Right forelimb (tissue), 1 donor: ENCODE measurements at regions not wholly inside any gene's neighbourhood (a gene's known extent, or its start where the extent isn't known, plus 50 kb on each side); places are given as distances from the start of the nearest gene placed in this dataset.

Source experiments
- DNase-seq: peaks from one replicate; pipeline ENCODE4 v3.0.0-alpha.2; 2018

GRCh38 chr1:209207126-209207700, 376.3 kb upstream of the CAMK1G start:
- DNase-seq: no peak

- peak; percentile 84 for DNase-seq
Measured at GRCh38 chr1:209207701-209208286, 375.7 kb upstream of the CAMK1G start.

GRCh38 chr1:209208648-209209047, 374.9 kb upstream of the CAMK1G start:
- DNase-seq: no peak

GRCh38 chr1:209213989-209214388, 369.5 kb upstream of the CAMK1G start:
- DNase-seq: no peak

- DNase-seq: no peak
Measured at GRCh38 chr1:209215826-209216225, 367.7 kb upstream of the CAMK1G start.

- DNase-seq: no peak
Measured at GRCh38 chr1:209218113-209218512, 365.4 kb upstream of the CAMK1G start.

- DNase-seq: no peak
Measured at GRCh38 chr1:209218981-209219380, 364.5 kb upstream of the CAMK1G start.

- DNase-seq: peak; percentile 46
Measured at GRCh38 chr1:209219791-209220524, 363.6 kb upstream of the CAMK1G start.

GRCh38 chr1:209222826-209223225, 360.7 kb upstream of the CAMK1G start:
- no peak for DNase-seq

GRCh38 chr1:209223791-209224190, 359.7 kb upstream of the CAMK1G start:
- DNase-seq: no peak

- no peak for DNase-seq
Measured at GRCh38 chr1:209224886-209225285, 358.6 kb upstream of the CAMK1G start.

- no peak for DNase-seq
Measured at GRCh38 chr1:209227171-209227570, 356.3 kb upstream of the CAMK1G start.

GRCh38 chr1:209227941-209228340, 355.6 kb upstream of the CAMK1G start:
- DNase-seq: no peak

GRCh38 chr1:209229494-209230061, 353.9 kb upstream of the CAMK1G start:
- no peak for DNase-seq

GRCh38 chr1:209230314-209230713, 353.2 kb upstream of the CAMK1G start:
- no peak for DNase-seq

GRCh38 chr1:209231476-209232156, 351.9 kb upstream of the CAMK1G start:
- no peak for DNase-seq

- no peak for DNase-seq
Measured at GRCh38 chr1:209232197-209232596, 351.3 kb upstream of the CAMK1G start.

- no peak for DNase-seq
Measured at GRCh38 chr1:209232759-209233158, 350.8 kb upstream of the CAMK1G start.

- DNase-seq: no peak
Measured at GRCh38 chr1:209235166-209235565, 348.3 kb upstream of the CAMK1G start.

GRCh38 chr1:209238356-209238755, 345.2 kb upstream of the CAMK1G start:
- DNase-seq: no peak

GRCh38 chr1:209240351-209240750, 343.2 kb upstream of the CAMK1G start:
- no peak for DNase-seq

GRCh38 chr1:209241487-209241886, 342.0 kb upstream of the CAMK1G start:
- no peak for DNase-seq

- DNase-seq: no peak
Measured at GRCh38 chr1:209248649-209249279, 334.8 kb upstream of the CAMK1G start.
